Activated naive CD4-positive, alpha-beta T cell treated with anti-CD3 and anti-CD28 coated beads, Interleukin-2, amount 50 U/mL, for 24 hours (primary cell): ENCODE measurements at regions not wholly inside any gene's neighbourhood (a gene's known extent, or its start where the extent isn't known, plus 50 kb on each side); places are given as distances from the start of the nearest gene placed in this dataset.

Source experiments
- H3K27ac Mint-ChIP-seq: one replicate; pipeline ENCODE4 v1.8.0; 2021; ENCODE audit warnings: mild to moderate bottlenecking, mixed read lengths
- H3K27me3 Mint-ChIP-seq: one replicate; pipeline ENCODE4 v1.8.0; 2021; ENCODE audit warnings: mixed read lengths
- H3K36me3 Mint-ChIP-seq: one replicate; pipeline ENCODE4 v1.8.0; 2021; ENCODE audit warnings: mixed read lengths
- H3K4me1 Mint-ChIP-seq: one replicate; pipeline ENCODE4 v1.8.0; 2021; ENCODE audit warnings: mixed read lengths
- H3K4me3 Mint-ChIP-seq: one replicate; pipeline ENCODE4 v1.8.0; 2021; ENCODE audit warnings: mild to moderate bottlenecking, mixed read lengths
- H3K9me3 Mint-ChIP-seq: one replicate; pipeline ENCODE4 v1.8.0; 2021; ENCODE audit warnings: mixed read lengths

DNA sequence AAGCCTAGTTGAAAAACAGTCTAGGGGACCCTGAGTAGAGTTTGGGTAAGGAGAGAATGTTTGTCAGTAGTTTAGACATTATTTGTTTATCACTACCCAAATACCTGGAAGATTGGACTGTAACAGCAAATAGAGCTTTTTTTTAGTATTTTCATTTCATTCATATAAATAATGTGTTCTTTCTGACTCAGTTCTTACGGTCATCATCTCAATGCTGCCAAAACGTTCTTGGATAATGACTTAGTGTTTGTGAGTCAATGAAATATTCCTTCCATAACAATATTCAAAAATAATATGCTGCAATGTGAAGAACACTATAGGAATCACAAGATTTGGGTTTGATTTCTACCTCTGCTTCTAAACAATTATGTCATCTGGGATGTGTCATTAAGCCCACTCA lies 400.0 kb upstream of the PKN2 start:
- no peaks in the 10 kb centered on the region for H3K36me3 Mint-ChIP-seq
- H3K27me3 Mint-ChIP-seq: no peaks in the 10 kb centered on the region
- peaks cover 16% of the 10 kb centered on the region for H3K9me3 Mint-ChIP-seq
- H3K4me1 Mint-ChIP-seq: no peaks in the 10 kb centered on the region
- H3K27ac Mint-ChIP-seq: no peak overlapping the region
- no peak overlapping the region for H3K4me3 Mint-ChIP-seq

DNA sequence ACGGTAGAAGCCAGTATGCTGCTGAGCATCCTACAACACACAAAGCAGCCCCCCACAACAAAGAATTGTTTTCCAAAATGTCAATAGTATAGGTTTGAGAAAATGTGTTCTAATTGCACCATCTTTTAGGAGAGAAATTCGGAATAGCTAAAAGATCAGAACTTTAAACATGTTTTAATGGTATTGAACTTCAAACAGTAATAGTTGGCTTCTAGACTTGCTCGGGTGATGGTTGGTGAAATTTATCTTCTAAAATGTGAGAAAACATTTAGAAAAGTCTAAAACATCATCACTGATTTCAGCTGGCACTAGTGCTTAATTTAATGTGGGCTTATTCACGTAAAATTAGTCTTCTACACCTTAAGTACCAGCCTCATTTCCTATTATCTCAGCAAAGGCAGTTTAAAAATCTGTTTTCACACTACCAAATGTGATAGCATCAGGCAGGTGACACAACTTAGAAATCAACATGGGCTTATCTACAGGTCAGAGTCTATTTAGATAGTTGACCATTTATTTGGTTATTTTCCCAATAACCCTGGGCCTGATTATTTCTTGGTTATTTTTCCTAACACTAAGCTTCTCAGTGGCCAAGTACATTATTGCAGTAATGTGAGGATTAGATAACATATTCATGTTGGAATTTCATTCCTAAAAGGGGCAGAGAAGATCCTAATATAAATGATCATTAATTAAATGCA lies 399.3 kb upstream of the PKN2 start:
- Mint-ChIP-seq H3K4me1 (no peaks in the 10 kb centered on the region), H3K4me3 (no peak overlapping the region), H3K36me3 (no peaks in the 10 kb centered on the region), H3K27ac (no peak overlapping the region), H3K9me3 (peaks cover 11% of the 10 kb centered on the region), H3K27me3 (no peaks in the 10 kb centered on the region)

DNA sequence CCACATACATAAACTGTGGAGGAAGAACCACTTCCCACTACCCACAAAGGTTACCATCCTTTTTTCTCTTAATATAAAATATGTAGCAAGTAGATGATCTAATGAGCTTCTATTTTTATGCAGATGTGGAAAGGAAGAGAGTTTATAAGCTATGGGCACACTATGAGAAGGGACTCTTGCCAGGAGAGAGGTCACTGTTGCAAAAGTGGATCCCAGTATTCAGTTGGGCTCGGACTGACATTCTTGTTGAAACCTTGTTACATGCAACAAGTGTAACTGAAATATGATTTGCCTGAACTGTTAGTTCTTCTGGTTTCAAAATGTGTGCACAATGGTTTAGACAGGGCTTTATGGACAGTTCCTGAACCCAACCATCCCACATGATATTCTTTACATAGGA lies 397.4 kb upstream of the PKN2 start:
- peaks cover 1% of the 10 kb centered on the region for H3K9me3 Mint-ChIP-seq
- H3K27me3 Mint-ChIP-seq: no peaks in the 10 kb centered on the region
- no peak overlapping the region for H3K27ac Mint-ChIP-seq
- H3K4me1 Mint-ChIP-seq: no peaks in the 10 kb centered on the region
- no peak overlapping the region for H3K4me3 Mint-ChIP-seq
- H3K36me3 Mint-ChIP-seq: no peaks in the 10 kb centered on the region

DNA sequence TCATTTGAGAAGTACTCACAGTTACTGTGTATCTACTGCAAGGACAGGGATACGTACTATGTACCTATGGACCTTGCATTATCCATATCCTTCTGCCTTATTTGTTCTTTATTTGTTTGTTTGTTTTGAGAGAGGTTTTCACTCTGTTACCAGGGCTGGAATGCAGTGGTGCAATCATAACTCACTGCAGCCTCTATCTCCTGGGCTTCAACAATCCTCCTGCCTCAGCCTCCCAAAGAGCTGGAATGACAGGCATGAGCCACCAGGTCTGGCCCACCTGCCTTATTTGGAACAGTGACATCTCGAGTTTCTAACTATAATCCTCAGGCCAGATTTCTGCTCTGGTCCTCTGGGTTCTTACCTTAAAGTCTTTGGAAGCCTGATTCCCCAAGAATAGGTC lies 395.5 kb upstream of the PKN2 start:
- no peak overlapping the region for H3K27ac Mint-ChIP-seq
- H3K4me3 Mint-ChIP-seq: no peak overlapping the region
- H3K4me1 Mint-ChIP-seq: no peaks in the 10 kb centered on the region
- H3K36me3 Mint-ChIP-seq: no peaks in the 10 kb centered on the region
- H3K27me3 Mint-ChIP-seq: no peaks in the 10 kb centered on the region
- no peaks in the 10 kb centered on the region for H3K9me3 Mint-ChIP-seq

DNA sequence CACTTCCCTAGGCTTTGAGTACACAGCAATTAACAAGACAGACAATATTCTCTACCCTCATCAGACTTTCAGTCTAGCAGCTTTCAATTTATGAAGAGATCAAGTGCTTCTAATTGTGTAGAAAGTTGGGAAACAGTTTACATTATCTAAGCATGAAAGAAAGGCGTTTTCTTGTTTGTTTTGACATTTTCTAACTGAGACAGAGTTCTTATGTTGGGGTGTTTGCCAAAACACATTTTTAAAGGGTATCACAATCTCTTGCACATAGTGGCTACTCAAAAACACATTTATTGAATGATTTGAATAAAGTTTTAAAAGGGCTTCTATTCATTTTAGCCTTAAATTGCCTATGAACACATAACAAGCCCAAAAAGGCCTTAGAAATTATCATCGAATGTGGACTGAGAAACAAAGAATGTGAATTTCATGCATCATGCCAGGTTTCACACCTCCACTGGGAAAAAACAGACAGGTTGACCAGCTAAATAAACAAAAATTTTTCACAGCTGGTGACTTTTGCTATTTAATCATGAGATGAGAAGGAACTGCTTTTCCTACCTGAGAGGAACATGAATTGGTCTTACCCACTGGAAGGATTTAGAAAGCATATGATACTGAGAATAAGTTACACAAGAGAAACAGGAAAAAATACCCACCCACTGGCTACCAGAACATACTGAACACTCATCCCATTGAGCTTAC lies 394.5 kb upstream of the PKN2 start:
- H3K9me3 Mint-ChIP-seq: no peaks in the 10 kb centered on the region
- H3K36me3 Mint-ChIP-seq: no peaks in the 10 kb centered on the region
- no peak overlapping the region for H3K27ac Mint-ChIP-seq
- no peak overlapping the region for H3K4me3 Mint-ChIP-seq
- no peaks in the 10 kb centered on the region for H3K4me1 Mint-ChIP-seq
- no peaks in the 10 kb centered on the region for H3K27me3 Mint-ChIP-seq

DNA sequence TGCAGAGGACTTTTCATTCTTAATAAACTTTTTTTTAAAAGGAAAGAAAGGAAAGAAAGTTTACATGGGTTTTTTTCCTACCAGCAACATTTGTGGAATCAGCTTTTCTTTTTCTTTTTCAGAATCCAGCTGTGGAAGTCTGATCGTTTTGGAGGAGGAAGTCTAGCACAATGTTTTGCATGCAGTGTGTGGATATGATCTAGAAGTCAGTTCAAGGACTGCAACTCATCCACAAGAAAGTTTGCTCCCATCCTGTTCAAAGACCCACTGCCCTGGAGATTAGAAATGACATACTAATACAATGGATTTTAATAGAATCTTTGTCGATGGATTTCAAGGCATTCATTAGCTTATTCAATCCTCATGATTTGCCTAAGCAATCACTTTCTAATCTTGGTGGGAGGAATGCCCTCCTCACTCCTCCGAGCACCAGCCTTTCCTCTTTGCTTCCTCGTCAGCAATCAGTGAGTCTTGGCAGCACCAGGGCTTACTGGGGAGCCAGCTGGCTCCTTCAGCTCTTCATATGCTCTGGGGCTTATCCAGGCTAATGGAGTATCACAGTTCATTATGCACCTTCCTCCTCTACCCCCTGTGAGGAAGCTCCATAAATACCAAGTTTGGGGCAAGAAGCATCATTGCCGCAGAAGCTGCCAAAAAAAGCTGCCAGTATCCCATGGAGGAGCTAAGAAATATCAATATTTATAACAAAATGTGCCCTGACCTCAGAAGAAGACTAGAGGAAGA lies 392.3 kb upstream of the PKN2 start:
- Mint-ChIP-seq H3K27me3 (no peaks in the 10 kb centered on the region), H3K4me3 (no peak overlapping the region), H3K4me1 (no peaks in the 10 kb centered on the region), H3K36me3 (no peaks in the 10 kb centered on the region), H3K9me3 (no peaks in the 10 kb centered on the region), H3K27ac (no peak overlapping the region)

DNA sequence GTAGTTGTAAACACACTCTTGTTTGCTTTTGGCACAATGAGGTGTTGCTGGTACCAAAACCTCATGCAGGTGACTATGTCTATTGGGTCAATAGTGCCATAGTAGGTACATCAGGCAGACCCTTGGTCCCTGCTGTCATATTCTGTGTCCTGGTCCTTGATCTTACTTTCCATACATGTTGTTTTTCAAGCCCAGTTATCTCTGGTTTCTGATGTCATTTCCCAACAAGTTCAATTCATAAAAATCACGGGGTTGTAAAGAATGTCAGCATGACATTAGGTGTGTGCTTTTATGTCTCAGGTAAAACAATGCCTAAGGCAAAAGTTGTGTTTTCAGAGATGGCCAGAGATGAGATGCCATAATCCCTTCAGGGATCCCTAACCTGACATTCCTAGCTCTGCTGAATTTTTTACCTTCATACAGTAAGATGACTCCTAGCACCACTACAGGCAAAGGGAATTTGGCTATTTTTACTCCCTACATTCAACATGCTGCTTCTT lies 390.3 kb upstream of the PKN2 start:
- no peaks in the 10 kb centered on the region for H3K27me3 Mint-ChIP-seq
- no peaks in the 10 kb centered on the region for H3K4me1 Mint-ChIP-seq
- H3K27ac Mint-ChIP-seq: no peak overlapping the region
- no peaks in the 10 kb centered on the region for H3K9me3 Mint-ChIP-seq
- H3K4me3 Mint-ChIP-seq: no peak overlapping the region
- H3K36me3 Mint-ChIP-seq: no peaks in the 10 kb centered on the region

DNA sequence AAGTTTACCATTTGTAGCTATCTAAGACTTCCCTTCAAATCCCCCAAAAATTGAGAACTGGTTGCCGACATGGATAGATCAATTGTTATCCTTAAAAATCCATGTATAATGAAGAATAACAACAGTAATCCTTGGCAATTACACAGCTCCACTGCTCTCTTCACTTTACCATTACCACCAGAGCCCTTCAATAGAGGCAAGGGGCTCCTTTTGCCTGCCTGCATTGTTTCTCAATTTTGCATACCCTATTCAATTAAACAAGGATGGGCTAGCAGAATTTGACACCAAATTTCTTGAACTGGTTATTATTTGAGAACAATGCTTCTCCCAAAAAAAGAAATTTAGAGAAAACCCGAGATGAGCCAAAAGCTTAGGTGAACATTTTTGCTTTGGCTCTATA lies 387.8 kb upstream of the PKN2 start:
- H3K4me1 Mint-ChIP-seq: no peaks in the 10 kb centered on the region
- H3K27me3 Mint-ChIP-seq: no peaks in the 10 kb centered on the region
- no peaks in the 10 kb centered on the region for H3K9me3 Mint-ChIP-seq
- no peak overlapping the region for H3K27ac Mint-ChIP-seq
- H3K36me3 Mint-ChIP-seq: no peaks in the 10 kb centered on the region
- no peak overlapping the region for H3K4me3 Mint-ChIP-seq

DNA sequence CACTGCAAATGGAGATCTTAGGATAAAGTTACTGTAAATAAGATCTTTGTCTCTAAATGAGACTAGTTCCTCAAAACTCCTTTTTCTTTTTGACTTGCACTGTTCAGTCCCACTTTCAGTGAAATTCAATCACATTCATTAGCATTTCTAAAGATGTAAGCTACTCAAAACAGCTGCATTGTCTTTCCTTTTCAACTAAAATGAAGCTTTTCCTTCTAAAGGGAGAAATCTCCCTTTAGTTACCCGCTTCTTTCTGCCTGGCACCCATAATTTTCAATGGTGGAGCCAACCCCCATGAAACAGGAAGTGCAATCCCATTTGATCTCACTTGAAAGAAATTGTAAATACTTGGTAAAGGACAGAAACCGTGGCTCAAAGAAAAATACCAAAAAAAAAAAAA lies 387.4 kb upstream of the PKN2 start:
- no peaks in the 10 kb centered on the region for H3K27me3 Mint-ChIP-seq
- H3K4me3 Mint-ChIP-seq: no peak overlapping the region
- no peaks in the 10 kb centered on the region for H3K36me3 Mint-ChIP-seq
- no peak overlapping the region for H3K27ac Mint-ChIP-seq
- no peaks in the 10 kb centered on the region for H3K4me1 Mint-ChIP-seq
- H3K9me3 Mint-ChIP-seq: no peaks in the 10 kb centered on the region

DNA sequence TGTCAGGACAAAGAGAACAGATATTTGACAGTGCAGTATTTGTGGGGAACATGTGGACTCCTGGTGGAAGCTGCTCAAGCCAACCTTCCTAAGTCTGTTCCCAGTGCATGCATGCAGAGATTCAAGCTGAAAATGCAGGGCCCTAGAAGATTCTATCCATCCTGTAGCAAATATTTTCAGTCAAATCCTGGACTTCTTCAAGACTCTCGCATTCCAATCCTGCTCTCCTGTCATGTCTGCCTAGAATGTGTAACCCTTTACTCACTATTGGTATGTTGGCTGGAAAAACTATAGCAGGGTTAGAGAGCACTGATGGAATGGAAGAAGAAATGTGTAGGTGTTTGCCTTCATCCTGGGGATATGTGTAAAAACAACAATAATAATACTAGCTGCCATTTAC lies 385.6 kb upstream of the PKN2 start:
- Mint-ChIP-seq H3K27me3 (no peaks in the 10 kb centered on the region), H3K4me3 (no peak overlapping the region), H3K9me3 (no peaks in the 10 kb centered on the region), H3K27ac (no peak overlapping the region), H3K4me1 (no peaks in the 10 kb centered on the region), H3K36me3 (no peaks in the 10 kb centered on the region)

DNA sequence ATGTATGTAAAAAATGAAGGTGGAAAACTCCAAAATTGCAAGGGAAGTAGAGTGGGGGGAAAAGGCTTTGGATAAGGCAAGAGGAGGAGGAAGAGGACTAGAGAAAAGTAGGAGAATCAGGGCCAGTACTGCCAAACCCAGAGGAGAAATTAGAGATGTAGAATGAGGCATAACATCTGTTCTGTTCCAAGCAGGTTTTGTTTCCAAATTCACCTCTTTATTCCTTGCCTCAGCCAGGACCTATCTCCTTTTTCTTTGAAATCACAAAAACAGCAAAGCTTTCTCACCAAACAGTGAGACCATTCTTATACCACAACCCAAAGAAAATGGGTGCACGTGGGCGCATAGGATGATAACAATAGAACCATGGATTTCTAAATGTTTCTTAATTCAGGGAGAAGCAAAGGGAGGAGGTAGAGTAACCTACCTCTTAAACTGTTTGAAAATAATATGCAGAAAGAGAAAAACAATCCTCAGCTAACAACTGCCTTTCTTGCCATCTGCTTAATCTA lies 383.3 kb upstream of the PKN2 start:
- H3K36me3 Mint-ChIP-seq: no peaks in the 10 kb centered on the region
- H3K4me1 Mint-ChIP-seq: no peaks in the 10 kb centered on the region
- no peaks in the 10 kb centered on the region for H3K9me3 Mint-ChIP-seq
- no peak overlapping the region for H3K4me3 Mint-ChIP-seq
- no peaks in the 10 kb centered on the region for H3K27me3 Mint-ChIP-seq
- H3K27ac Mint-ChIP-seq: no peak overlapping the region

DNA sequence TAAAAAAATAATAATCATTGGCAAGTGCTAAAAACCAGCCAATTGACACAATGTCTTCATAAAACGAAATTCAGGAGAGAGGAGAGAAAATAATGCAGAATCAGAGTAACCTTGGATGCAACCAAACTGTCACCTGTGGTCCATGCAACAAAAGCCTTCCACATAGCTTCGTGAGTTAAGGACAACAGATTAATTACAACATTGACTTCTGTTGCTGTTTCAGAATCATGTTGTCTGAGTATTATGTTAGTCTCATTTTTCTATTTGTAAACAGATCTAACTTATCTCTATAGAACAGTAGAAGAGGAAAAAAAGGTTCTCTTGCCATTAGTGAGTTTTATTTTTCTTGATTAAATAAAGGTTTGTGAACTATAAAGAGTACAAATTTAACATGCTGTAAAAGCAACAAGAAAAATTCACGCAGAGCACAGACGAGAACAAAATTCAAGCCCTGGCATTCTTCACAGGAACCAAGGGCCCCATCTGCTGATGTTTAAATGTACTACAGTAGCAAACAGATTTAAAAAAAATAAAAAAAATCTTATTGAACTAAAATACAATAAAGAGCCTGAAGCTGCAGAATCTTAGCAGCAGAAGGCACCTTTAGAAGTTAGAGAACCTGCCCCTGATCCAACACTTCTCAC lies 381.1 kb upstream of the PKN2 start:
- Mint-ChIP-seq H3K4me3 (no peak overlapping the region), H3K36me3 (no peaks in the 10 kb centered on the region), H3K4me1 (no peaks in the 10 kb centered on the region), H3K27ac (no peak overlapping the region), H3K9me3 (no peaks in the 10 kb centered on the region), H3K27me3 (no peaks in the 10 kb centered on the region)

DNA sequence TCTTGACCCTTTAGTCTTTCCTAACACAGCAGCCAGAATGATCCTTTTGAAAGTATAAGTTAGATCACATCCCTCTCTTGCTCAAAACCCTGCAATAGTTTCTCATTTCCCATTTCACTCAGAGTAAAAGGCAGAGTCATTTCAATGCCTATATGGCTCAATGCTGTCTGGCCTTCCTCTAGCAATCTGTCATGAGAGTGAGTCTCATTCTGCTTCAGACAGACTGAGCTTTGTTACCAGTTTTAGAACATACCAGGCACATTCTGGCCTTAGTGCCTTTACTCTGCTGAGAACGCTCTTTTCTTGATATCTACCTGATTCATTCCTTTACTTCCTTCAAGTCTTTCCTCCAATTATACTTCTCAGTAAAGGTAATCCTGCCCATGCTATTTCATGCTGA lies 372.8 kb upstream of the PKN2 start:
- H3K27ac Mint-ChIP-seq: no peak overlapping the region
- no peaks in the 10 kb centered on the region for H3K9me3 Mint-ChIP-seq
- no peak overlapping the region for H3K4me3 Mint-ChIP-seq
- no peaks in the 10 kb centered on the region for H3K27me3 Mint-ChIP-seq
- no peaks in the 10 kb centered on the region for H3K36me3 Mint-ChIP-seq
- H3K4me1 Mint-ChIP-seq: no peaks in the 10 kb centered on the region

DNA sequence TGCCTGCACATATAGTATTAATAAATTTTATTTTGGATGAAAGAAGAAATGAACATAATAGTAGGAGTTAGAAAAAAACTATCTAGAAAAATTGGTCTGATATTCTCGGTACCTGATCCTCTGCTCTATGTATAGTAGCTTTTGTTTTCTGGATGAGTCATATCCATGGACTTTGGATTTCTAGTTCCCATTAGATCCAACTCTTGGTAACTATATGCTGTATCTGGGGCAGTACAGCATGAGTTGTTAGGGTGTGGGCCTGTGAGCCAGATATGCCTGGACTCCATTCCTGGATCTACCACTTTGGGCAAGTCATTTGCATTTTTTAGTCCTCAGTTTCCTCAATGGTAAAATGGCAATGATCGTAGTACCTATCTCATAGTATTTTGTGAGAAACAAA lies 372.2 kb upstream of the PKN2 start:
- Mint-ChIP-seq H3K27ac (no peak overlapping the region), H3K9me3 (no peaks in the 10 kb centered on the region), H3K4me3 (no peak overlapping the region), H3K27me3 (no peaks in the 10 kb centered on the region), H3K4me1 (no peaks in the 10 kb centered on the region), H3K36me3 (no peaks in the 10 kb centered on the region)

DNA sequence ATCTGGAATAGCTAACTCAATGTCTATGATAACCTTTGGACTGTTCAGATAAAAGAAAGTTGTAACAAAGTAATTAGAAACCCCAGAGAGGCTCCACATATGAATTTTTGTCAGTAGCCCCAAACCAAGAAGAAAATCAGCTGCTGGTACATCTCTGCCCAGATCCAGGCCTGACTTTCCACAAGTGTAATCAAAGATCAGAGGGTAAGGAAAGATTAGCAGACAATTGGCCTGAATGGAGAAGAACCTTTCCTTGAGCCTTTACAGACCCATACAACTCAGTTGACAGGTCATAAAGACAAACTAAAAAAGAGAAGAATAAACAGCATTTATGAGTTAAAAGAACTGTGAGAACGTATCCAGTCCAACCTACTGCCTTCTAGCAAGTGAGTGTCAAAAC lies 366.7 kb upstream of the PKN2 start:
- Mint-ChIP-seq H3K4me3 (no peak overlapping the region), H3K9me3 (no peaks in the 10 kb centered on the region), H3K27ac (no peak overlapping the region), H3K4me1 (no peaks in the 10 kb centered on the region), H3K36me3 (no peaks in the 10 kb centered on the region), H3K27me3 (peaks cover 4% of the 10 kb centered on the region)

DNA sequence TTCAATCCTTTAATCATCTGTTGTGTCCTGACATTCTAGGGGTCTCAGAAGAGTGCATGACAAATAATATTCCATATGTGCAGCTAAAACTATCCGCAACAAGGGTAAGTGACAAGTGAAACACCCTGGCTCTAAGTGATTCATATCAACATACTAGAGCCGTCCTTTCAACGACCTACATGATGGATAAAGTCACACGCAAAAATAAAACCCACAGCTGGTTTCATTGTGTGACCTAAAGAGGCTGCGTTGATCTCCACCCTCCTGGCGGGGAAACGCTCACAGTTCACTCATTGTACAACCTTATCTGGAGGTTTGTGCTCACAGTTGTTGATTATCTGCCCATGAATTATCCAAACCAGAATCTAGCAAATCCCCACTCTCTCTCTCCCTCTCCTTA lies 365.3 kb upstream of the PKN2 start:
- H3K36me3 Mint-ChIP-seq: no peaks in the 10 kb centered on the region
- no peaks in the 10 kb centered on the region for H3K4me1 Mint-ChIP-seq
- H3K9me3 Mint-ChIP-seq: no peaks in the 10 kb centered on the region
- no peak overlapping the region for H3K4me3 Mint-ChIP-seq
- no peak overlapping the region for H3K27ac Mint-ChIP-seq
- H3K27me3 Mint-ChIP-seq: peaks cover 4% of the 10 kb centered on the region
